CD4-positive, alpha-beta T cell treated with Interleukin-17A for 4 hours (primary cell): ENCODE measurements at regions not wholly inside any gene's neighbourhood (a gene's known extent, or its start where the extent isn't known, plus 50 kb on each side); places are given as distances from the start of the nearest gene placed in this dataset.
"Not testable (repeated sequence)": the region's sequence is repeated elsewhere in the genome, so short reads cannot be mapped to it uniquely, and the experiment has no call there.

Experiments
- DNase-seq: peaks from one replicate; pipeline ENCODE4 v3.0.0-alpha.2; 2020; ENCODE audit warnings: mixed read lengths

DNA sequence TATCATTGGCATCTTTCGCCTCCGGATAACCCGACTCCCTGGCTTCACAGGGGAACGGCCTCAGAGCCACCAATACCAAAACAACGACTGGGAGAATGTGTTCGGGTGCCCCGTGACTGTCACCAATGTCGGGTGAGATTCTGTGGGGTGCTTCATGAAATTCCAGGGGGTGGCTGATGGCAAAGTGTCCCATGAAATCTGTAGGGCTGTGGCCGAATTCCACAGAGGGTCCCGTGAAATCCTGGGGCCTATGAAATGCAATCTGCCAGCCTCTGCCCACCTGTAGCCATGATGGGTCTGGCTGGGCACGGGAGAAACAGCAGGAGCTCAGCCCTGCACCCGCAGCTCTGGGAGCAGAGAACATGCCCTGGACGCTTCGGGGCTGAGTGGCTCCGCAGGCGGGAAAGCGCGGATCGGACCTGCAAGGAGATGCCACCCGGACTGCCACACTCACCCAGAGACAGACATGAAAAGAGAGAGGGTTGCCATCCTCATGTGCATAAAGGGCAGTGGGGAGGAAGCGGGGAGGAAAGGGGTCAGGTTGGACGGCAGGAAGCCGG lies 192.4 kb downstream of the OLFM1 start:
- no peak for DNase-seq

DNA sequence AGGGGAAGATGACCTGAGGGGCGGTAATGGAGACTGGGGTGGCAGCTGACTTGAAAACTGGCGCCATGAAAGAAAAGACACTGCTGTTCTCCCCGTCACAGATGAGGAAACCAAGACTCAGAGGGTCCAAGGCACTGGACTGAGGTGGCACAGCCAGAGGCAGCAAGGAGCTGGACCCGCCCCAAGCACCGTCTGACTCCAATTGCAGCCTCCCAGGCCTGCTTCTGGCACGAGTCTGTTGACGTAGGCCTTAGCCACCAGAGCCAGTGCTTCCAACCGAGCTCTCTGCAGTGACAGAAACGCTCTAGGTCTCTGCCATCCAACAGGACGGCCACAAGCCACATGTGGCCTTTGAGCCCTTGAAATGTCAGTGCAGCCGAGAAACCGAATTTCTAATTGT lies 193.2 kb downstream of the OLFM1 start:
- DNase-seq, result no peak

DNA sequence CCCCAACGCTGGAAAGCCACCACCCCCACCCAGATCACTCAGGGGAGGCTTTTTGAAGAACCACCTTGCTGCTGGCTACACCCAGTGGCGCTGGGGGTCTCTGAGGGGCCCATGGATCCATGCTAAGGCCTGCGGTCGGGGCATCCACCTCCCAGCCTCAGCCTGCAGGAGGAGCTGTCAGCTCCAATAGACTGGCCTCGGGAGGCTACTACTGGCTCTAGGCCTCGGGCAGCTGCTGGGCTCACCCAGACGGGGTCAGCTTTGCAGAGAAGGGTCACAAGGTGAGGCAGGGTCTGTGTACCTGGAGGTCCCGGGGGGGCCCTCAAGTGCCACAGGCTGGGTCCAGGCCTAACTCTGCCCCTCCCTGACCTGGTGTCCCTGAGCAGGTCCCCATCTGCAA lies 193.7 kb downstream of the OLFM1 start:
- no peak for DNase-seq

DNA sequence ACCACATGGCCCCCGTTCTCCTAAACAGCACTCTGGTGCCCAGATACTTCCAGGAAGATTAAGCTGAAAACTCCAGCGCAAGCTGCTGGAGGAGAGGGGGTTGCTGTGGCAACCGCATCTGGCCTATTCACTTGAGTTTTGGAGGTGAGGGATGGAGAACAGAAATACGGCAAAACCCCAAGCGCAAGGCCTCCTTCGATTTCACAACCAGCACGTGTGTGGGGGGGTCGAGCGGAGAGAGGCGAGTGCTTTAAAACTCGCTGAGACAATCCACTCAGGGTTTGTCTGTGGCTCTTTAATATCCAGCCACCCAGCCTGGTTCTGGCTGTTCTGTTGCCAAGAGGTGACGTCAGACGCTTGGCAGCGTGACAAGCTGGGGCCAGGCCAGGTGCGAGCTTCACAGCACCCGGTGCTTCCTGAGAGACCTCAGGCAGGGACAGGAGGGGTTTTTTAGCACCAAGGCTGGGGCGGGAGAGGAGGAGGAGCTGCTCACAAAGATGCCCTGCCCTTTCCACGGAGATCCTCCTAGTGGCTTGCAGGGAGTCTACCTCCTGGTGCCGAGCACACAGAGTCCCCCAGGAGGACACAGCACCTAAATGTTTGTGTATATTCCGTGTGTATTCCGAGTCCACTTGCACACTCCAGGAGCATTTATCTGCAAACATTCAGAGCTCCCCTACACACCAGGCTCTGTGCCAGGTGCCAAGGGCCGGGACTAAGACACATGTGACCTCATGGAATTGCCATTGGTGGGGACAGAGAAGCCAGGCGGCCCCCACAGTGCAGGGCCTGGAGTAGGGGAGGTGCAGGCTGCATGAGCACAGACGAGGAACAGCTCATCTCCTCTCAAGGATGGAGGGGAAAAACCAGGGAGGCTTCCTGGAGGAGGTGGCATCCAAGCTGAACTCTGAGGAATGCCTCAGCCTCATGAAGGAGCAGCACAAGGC lies 194.6 kb downstream of the OLFM1 start:
- DNase-seq, result peak; percentile 6

DNA sequence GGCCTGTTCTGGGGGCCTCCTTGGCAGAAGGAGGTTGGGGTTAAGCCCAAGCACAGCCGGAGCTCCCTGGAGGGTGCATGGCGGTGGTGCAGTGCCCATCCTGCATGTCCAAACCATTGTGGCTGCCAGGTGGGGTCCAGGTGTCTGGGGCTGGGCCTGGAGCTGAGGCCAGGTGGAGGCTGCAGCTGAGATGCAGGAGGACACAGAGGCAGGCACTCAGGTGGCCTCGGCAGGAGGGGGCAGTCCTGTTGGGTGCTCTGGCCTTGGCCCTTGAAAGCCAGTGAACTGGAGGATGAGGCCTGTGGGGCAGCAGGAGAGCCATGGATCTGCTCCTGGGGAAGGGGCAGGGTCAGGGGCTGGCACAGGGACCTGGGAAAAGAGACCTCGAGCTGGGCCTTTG lies 195.3 kb downstream of the OLFM1 start:
- DNase-seq, result no peak

DNA sequence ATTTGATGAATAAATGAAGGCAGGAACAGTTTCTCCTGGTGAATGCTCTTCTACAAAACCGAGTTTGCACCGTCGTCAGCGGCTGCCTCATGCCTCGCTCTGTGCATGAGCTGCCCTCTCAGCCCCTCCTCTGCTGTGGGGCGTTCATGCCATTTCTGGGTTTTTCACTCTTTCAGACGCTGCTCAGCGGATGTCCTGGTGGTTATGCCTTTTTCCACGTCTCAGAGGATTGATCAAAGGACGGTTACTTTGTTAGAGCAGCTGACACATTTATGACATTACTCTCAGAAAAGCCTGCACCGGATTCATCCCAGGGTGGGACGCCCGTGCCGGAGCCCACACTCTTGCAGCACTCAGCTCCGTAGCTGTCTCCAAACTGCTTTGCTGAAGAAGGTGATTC lies 195.9 kb upstream of the PPP1R26 start:
- no peak for DNase-seq

DNA sequence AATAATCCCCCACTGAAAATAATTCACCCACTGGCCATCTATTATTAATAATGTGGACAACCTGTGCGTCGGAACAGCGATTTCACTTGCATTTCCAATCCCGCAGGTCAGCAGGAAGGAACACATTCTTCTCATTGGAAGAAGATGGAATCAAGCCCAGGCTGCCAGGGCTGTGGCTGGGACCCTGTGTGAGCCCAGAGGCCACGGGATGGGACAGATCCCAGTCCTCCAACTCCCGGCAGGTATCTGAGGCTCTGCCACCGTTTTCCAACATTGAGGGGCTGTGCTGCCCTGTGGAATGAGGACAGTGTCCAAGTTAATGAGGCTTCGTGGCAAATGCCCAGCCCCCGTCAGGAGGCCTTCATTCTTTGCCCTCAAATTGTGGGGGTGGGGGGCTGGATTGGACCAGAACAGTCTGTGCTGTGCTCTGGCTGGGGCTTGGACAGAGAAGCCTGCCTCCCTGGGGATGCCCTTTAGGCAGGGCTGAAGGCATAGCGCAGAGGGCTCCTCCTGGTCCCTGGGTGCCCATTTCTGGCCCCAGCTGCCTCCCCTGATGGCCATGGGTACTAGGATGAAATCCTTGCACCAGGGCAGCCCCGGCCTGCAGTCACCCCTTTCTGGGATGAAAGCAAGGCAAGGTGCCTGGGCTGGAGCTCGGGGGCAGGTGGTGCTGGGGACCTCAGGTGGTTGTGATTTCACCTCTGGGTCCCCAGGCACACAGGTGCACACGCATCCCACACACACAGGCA lies 195.0 kb upstream of the PPP1R26 start:
- DNase-seq, result no peak

DNA sequence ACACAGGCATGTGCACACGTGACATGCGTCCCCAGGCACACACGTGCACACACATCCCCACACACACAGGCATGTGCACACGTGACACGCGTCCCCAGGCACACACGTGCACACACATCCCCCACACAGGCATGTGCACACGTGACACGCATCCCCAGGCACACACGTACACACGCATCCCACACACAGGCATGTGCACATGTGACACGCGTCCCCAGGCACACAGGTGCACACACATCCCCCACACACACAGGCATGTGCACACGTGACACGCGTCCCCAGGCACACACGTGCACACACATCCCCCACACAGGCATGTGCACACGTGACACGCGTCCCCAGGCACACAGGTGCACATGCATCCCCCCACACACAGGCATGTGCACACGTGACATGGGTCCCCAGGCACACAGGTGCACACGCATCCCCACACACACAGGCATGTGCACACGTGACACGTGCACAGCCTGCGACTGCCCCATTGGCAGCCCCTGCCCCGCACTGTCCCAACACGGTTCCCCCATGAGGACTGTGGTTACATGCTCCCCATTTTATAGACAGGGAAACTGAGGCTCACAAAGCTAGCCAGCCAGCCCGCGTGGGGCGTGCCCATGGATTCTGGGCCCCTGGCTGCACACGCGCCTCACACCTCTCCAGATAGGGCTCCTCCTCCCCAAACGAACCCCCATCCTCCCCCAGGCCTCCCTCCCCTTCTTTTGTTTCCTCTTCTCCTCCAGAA lies 193.2 kb upstream of the PPP1R26 start:
- not testable (repeated sequence) for DNase-seq

DNA sequence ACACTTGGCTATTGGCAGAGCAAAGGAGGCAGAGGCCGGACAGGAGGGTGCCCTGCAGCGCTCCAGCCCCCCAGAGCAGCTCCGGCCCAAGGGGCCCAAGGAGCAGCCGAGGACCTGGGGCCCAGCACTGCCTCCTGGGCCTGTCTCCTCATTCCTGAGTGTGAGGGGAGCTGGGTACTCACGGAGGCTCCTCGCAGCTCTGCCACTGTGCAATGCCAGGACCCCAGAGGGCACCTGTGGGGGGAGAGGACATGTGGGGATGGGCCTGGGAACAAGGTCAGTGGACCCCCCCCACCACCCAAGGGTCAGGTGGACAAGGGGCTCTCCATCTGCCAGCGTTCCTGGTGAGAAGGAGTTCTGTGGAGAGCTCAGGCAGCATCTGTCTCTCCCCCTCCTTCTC lies 192.6 kb upstream of the PPP1R26 start:
- no peak for DNase-seq

DNA sequence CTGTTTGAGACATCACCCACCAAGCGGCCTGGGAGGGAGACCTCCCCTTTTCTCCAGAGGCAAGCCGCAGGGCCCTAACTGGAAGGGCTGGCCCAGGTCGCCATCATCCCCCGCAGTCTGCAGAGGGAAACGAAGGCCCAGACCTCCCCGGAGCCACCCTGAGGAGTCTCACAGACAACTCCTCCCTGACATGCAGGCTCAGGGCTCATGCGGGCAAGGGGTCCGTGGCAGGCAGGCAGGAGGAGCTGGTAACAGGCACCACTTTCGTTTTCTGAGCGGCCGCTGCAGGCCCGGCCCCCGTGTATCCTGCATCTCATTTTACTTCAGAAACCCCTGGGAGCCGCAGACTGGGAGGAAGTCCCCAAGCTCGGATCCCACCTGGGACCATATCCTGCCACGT lies 192.0 kb upstream of the PPP1R26 start:
- DNase-seq, result no peak

DNA sequence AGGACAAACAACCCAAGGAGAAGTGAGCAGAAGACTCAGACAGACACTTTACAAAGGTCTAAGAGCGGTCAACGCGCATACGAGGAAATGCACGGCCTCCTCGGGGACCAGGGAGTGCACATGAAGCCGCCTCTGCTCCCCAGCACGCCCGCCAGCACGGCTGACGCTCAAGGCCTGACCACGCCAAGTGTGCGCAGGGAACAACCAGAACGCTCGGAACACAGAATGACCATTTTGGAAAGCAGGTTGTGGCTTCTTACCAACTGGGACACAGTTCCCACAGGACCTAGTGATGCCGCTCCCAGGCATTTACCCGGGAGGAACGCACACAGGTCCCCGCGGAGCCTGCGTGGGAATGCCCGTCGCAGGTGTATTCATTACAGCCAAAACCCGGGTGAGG lies 191.5 kb upstream of the PPP1R26 start:
- DNase-seq, result no peak

DNA sequence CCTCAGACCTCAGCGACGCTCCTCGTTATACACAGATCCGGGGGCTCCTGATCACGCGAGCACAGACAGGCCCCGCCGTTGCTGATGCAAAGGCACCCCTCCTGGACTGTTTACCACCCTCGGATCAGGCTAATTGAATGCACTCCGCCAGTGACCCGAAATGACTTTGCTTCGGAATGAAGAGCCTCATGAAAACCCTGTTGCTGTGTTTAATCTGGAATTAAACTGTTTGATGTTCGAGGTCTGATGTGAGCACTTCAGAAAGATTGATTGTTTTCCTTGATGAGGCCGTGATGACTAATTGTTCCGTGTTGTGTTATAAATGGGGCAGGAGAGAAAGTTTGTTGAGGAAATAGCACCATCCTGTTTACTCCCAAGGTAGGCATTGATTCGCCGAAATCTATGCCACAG lies 190.5 kb upstream of the PPP1R26 start:
- no peak for DNase-seq

DNA sequence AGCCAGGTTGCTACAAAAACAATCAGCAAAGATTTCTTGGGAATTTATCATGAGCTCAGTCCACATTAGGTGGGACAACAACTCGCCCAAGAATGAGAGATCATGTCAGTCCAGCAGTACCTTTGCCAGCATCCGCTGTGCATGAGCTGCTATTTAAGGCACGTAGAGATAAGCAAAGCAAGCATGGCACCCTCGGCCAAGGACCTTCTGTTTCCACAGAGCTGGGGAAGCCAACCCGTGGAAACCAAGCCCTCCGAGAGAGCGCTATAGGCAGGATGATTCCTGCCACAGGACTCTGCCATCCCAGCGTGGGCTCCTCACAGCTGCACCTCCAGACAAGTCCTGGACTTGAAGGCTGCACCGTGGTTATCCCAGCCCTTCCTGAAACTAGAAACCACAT lies 189.5 kb upstream of the PPP1R26 start:
- DNase-seq, result no peak

DNA sequence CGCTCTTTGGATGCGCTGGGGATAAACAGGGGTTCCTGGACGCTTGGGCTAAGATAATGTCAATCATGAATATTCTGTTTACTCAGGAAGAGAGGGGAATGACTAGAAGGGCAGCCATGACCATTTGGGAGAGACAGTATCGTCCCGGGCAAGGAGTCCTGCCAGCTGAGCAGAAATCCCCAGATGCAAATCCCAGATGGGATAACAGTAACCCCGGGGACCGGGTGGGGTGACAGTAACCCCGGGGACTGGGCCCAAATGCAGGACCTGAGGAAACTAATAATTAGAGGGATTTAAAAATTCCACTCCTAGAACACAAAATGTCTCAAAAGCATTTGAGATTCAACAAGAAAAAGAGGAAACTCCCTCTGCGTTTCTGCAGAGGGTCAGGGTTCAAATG lies 189.0 kb upstream of the PPP1R26 start:
- DNase-seq, result no peak

DNA sequence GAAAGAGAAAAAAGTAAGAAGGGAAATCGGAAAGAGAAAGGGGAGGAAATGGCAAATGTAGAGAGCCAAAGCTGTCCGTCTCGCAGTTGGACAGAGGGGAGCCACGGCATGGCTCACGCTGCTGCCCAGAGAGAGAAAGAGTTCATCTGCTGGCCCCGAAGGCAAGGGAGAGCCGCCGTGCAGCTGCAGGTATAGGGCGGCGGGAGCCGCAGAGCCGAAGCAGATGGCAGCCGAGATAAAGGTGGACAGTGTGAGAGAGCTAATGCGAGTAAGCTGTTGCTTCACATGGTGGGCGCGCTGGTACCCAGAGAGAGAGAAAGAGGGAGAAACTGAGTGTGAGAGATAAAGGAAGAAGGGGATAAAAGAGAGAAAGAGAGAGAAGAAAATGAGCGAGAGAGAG lies 188.4 kb upstream of the PPP1R26 start:
- no peak for DNase-seq

DNA sequence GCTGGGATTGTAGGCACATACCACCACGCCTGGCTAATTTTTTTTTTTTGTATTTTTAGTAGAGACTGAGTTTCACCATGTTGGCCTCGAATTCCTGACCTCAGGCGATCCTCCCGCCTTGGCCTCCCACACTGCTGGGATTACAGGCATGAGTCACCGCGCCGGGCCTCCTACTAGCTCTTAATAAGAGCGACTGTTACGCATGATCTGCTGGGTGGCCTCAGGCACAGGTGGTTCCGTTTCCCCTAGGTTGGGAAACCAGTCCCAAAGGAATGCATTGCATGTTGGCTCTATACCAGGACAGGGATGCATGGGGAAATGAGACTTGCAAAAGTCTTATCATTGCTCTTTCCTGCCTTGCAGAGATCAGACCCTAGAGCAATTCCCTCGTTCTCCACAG lies 184.7 kb upstream of the PPP1R26 start:
- no peak for DNase-seq

DNA sequence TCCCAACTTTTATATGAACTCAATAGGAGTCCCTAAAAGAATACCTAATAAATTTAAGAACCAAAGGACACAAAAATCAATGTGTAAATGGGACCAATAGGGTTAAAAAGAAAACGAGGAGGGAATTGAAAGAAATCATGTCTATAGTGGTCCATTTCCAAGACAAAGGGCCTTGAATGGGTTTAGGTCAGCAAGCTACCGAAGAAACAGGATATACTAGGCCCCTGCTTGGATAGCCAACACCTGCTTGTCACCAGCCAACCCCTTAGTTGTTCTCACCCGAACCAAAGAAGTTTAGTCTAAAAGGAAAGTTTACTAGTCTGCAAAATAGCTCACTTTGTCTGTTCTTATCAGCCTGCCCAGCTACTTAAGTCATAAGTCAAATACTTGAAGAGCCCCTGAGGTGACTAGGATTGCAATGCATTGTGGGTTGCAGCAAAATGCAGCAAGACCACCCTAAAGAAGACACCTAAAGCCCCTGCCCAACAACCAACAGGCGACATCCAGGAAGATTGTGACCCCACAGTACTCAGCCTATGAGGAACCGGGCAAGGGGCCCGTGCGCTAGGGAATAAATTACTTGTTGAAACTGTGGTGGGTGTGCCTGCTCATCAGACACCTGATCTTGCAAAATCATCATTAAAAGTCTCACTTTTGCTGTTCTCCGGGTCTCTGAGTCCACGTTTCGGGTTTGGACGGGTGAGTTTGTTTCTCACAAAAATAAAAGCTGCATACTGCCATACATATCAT lies 183.9 kb upstream of the PPP1R26 start:
- DNase-seq, result no peak

DNA sequence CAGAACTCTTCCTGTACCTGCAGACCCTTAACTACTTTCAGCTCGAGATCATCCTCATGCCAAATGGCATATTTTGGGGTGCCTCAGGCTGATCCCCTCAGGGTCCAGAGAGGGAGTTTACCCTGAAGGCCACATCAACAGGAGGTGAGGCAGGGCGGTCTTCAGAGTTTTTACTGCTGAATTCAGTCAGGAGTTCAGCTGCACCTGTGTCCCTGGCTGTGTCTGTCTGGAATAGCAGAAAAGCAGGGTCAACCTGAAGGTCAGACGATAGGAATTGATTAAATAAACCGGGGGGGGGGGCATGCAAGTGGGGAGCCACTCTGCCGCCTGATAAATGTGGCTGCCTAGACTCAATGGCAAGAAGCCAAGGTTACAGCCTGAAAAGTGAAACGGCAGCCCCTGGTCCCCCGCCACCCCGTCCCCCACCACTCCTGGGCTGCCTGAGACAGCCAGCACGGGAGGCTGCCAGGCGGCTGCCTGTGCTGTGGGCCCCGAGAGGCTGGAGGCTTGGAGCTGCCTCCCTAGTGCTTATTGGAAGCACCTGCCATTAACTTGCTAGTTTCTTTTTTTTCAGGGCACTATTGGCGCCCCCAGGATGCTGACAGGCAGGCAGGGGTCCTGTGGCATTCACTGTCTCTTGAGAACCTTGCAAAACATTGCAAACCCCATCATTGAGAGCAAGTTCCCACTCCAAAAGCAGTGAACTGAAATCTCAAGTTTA lies 182.7 kb upstream of the PPP1R26 start:
- DNase-seq, result no peak

DNA sequence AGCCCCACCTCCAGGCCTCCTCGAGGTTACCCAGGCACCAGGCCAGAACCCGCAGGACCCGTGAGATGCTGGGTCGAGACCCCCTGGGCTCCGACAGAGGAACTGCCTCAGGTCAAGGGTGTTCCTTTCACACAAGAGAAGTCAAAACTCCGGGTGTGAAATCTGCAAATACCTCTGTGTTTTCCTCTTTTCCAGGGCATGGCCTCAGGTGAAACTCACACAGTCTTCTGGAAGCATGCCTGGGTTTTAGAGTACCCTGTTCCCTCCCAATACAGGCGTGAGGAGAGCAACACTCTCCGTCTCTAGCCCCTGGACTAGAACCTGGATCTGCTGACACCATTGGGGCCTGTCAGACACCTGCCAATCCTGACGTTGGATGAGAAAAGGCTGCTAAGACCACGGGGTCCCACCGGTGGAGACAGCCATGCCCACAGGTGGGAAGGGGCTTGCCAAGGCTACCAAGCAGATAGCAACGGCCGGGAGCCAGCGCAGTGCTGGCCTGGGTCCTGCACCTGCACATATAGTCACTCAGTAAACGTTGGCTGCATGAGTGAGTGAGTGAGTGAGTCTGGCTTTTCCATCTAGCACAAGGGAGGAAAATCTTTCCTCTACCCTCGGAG lies 182.0 kb upstream of the PPP1R26 start:
- no peak for DNase-seq

DNA sequence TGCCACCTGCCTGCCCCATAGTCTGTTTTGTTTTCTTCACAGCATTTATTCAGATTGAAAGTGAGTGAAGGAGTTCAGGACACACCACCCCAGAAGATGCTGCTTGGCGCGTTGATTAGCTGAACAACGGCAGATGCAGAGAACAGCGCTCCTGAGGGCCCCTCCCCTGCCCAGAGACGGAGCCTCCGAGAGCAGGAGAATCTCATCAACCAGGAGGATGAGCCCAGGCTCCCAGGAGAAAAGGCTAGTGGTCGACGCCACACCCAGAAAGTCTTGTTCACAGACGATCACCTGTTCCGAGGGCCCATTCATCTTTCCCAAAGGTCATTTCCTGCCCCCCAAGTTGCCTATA lies 180.4 kb upstream of the PPP1R26 start:
- DNase-seq, result no peak

DNA sequence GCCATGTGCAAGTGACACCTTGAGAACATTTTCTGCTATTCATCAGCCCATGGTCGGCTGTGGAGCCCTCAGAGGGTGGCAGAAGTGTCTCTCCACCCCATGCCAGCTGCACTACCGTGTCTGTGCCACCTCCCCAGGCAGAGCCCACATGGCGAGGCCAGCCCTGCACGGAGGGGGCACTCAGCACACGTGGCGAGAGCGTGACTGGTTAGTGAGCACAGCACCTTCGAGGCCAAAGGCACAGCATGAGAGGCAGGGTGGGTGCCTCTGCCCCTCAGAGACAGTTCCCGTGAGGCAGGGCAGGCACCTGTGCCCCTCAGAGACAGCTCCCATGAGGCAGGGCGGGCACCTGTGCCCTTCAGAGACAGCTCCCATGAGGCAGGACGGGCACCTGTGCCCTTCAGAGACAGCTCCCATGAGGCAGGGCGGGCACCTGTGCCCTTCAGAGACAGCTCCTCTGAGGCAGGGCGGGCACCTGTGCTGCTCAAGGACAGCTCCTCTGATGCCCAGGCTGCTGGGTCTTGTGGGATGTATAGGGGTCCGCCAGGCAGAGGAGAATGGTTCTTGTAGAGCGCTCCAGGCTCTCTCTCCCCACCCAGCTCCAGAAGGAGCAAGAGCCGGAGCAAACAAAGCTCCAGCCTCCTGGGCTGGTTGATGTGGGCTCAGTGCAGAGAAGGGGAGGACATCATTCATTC lies 179.8 kb upstream of the PPP1R26 start:
- DNase-seq, result no peak
